Activated B cell treated with CpG ODN at 0.5 μM for 24 hours (primary cell): ENCODE measurements at regions not wholly inside any gene's neighbourhood (a gene's known extent, or its start where the extent isn't known, plus 50 kb on each side); places are given as distances from the start of the nearest gene placed in this dataset.

Experiments
- ATAC-seq: fragments of 200-7000 bp; cut with Tn5 transposase; one replicate; pipeline ENCODE4 v1.10.0; 2021; ENCODE audit warnings: low read depth, mild to moderate bottlenecking, moderate library complexity
- CTCF ChIA-PET: fragments of 350-600 bp; sonication (Branson Sonifier 250); formaldehyde crosslinking; loops from one replicate; lab custom pipeline; 2021; ENCODE audit warnings: antibody characterized with exemption; lab: Charles Lee
- POLR2A ChIA-PET: fragments of 350-600 bp; sonication (Branson Sonifier 250); formaldehyde crosslinking; loops from one replicate; lab custom pipeline; 2021; ENCODE audit warnings: antibody characterized with exemption; lab: Charles Lee
- DNase-seq: peaks from one replicate; pipeline ENCODE4 v3.0.0; 2022
- H3K27ac Mint-ChIP-seq: one replicate; pipeline ENCODE4 v1.8.0; 2020; ENCODE audit warnings: mixed read lengths
- H3K27me3 Mint-ChIP-seq: one replicate; pipeline ENCODE4 v1.8.0; 2021; ENCODE audit warnings: mixed read lengths
- H3K36me3 Mint-ChIP-seq: one replicate; pipeline ENCODE4 v1.8.0; 2021; ENCODE audit warnings: low read depth, mixed read lengths
- H3K4me1 Mint-ChIP-seq: one replicate; pipeline ENCODE4 v1.8.0; 2021; ENCODE audit warnings: mixed read lengths
- H3K4me3 Mint-ChIP-seq: one replicate; pipeline ENCODE4 v1.8.0; 2020; ENCODE audit warnings: mild to moderate bottlenecking, mixed read lengths
- H3K9me3 Mint-ChIP-seq: one replicate; pipeline ENCODE4 v1.8.0; 2020; ENCODE audit warnings: mixed read lengths
- CTCF ChIP-seq: fragments of 200-600 bp; IDR thresholded peaks from one replicate; pipeline ENCODE4 v1.8.0; 2022; ENCODE audit warnings: antibody characterized with exemption, mild to moderate bottlenecking
- intact Hi-C: fragments of 100-400 bp; cut with micrococcal nuclease; formaldehyde crosslinking; loops from one replicate; pipeline ENCODE4 v1.15.1; 2024

GRCh38 chr9:89256225-89256624 lies 54.8 kb upstream of the CKS2 start:
- no peaks in the 10 kb centered on the region for H3K27me3 Mint-ChIP-seq
- H3K4me3 Mint-ChIP-seq: no peak overlapping the region
- no peak for DNase-seq
- no peak overlapping the region for H3K27ac Mint-ChIP-seq
- POLR2A ChIA-PET: no interaction called here
- H3K9me3 Mint-ChIP-seq: peaks cover 2% of the 10 kb centered on the region
- H3K36me3 Mint-ChIP-seq: no peaks in the 10 kb centered on the region
- intact Hi-C loops: no loop called here
- ATAC-seq: no peak
- CTCF ChIA-PET: no interaction called here
- H3K4me1 Mint-ChIP-seq: no peaks in the 10 kb centered on the region
- TF ChIP-seq CTCF: no peak

DNA sequence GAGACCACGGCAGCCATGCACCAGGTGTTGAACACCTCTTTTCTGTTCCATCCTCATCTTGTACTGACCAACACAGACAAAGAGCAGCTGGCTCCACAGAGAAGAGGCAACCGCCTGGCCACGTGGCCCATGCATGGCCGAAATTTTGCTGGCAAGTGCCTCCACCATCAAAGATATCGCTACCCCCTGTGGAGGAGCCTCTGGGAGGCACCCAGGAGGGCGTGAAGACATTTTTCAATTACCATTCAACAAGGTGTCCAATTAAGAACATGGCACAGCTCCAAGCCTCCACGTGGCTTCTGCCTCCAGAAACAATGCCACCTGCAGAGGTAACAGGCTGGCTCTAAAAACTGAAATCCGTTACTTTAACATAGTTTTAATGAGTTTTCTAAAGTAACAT lies 54.4 kb upstream of the CKS2 start:
- no peaks in the 10 kb centered on the region for H3K4me1 Mint-ChIP-seq
- H3K27me3 Mint-ChIP-seq: no peaks in the 10 kb centered on the region
- peaks cover 2% of the 10 kb centered on the region for H3K9me3 Mint-ChIP-seq
- POLR2A ChIA-PET: no interaction called here
- H3K4me3 Mint-ChIP-seq: no peak overlapping the region
- CTCF ChIA-PET: no interaction called here
- ATAC-seq (no peak), DNase-seq (no peak)
- no peak for TF ChIP-seq CTCF
- H3K27ac Mint-ChIP-seq: no peak overlapping the region
- intact Hi-C loops: no loop called here
- H3K36me3 Mint-ChIP-seq: no peaks in the 10 kb centered on the region

- H3K27ac Mint-ChIP-seq: no peak overlapping the region
- H3K36me3 Mint-ChIP-seq: no peaks in the 10 kb centered on the region
- CTCF ChIA-PET: no interaction called here
- intact Hi-C loops: no loop called here
- H3K27me3 Mint-ChIP-seq: no peaks in the 10 kb centered on the region
- no peaks in the 10 kb centered on the region for H3K4me1 Mint-ChIP-seq
- no peak for DNase-seq
- peaks cover 2% of the 10 kb centered on the region for H3K9me3 Mint-ChIP-seq
- no peak for TF ChIP-seq CTCF
- POLR2A ChIA-PET: no interaction called here
- no peak overlapping the region for H3K4me3 Mint-ChIP-seq
- no peak for ATAC-seq
These were observed 50.5 kb upstream of the CKS2 start for GRCh38 chr9:89260525-89260924.
